Progenitor cell of endocrine pancreas (in vitro differentiated cells): ENCODE measurements at regions not wholly inside any gene's neighbourhood (a gene's known extent, or its start where the extent isn't known, plus 50 kb on each side); places are given as distances from the start of the nearest gene placed in this dataset.

ENCODE experiments used
- DNase-seq: peaks from one replicate; pipeline ENCODE4 v3.0.0; 2021; ENCODE audit warnings: low spot score; ENCODE audit not compliant: unreplicated experiment
- H3K27ac Mint-ChIP-seq: 2 replicates; pipeline ENCODE4 v1.8.0; 2021; ENCODE audit warnings: mild to moderate bottlenecking, moderate library complexity, mixed read lengths
- H3K27me3 Mint-ChIP-seq: 2 replicates; pipeline ENCODE4 v1.8.0; 2021; ENCODE audit warnings: mixed read lengths
- H3K36me3 Mint-ChIP-seq: 2 replicates; pipeline ENCODE4 v1.8.0; 2022; ENCODE audit warnings: mixed read lengths; ENCODE audit not compliant: insufficient read depth
- H3K4me1 Mint-ChIP-seq: 2 replicates; pipeline ENCODE4 v1.8.0; 2021; ENCODE audit warnings: low read depth, mixed read lengths
- H3K4me3 Mint-ChIP-seq: 2 replicates; pipeline ENCODE4 v1.8.0; 2021; ENCODE audit warnings: low read depth, mild to moderate bottlenecking, moderate library complexity, mixed read lengths
- H3K9me3 Mint-ChIP-seq: 2 replicates; pipeline ENCODE4 v1.8.0; 2021; ENCODE audit warnings: low read depth, mixed read lengths
- TF ChIP-seq, protein P1 (sequence below): fragments of 200-600 bp; sonication (generic); IDR thresholded peaks from one replicate; pipeline ENCODE4 v1.5.0; 2021; ENCODE audit warnings: antibody characterized with exemption, mild to moderate bottlenecking; ENCODE audit not compliant: unreplicated experiment

DNA sequence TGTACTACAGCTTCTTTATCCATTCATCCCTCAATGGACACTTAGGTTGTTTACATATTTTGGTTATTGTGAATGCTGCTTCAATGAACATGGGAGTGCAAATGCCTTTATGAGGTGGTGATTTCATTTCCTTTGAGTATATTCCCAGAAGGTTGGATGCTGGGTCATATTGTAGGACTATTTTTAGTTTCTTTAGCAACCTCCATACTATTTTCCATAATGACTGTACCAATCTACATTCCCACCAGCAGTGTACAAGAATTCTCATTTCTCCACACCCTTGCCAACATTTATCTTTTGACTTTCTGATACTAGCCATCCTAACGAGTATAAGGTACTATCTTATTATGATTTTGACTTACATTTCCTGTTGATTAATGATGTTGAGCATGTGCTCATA lies 269.0 kb downstream of the C6orf118 start:
- DNase-seq, result no peak
- TF ChIP-seq, protein P1, sequence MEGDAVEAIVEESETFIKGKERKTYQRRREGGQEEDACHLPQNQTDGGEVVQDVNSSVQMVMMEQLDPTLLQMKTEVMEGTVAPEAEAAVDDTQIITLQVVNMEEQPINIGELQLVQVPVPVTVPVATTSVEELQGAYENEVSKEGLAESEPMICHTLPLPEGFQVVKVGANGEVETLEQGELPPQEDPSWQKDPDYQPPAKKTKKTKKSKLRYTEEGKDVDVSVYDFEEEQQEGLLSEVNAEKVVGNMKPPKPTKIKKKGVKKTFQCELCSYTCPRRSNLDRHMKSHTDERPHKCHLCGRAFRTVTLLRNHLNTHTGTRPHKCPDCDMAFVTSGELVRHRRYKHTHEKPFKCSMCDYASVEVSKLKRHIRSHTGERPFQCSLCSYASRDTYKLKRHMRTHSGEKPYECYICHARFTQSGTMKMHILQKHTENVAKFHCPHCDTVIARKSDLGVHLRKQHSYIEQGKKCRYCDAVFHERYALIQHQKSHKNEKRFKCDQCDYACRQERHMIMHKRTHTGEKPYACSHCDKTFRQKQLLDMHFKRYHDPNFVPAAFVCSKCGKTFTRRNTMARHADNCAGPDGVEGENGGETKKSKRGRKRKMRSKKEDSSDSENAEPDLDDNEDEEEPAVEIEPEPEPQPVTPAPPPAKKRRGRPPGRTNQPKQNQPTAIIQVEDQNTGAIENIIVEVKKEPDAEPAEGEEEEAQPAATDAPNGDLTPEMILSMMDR, result no peak
- Mint-ChIP-seq H3K27me3 (no peaks in the 10 kb centered on the region), H3K4me3 (no peak overlapping the region), H3K4me1 (peaks cover 1% of the 10 kb centered on the region), H3K36me3 (no peaks in the 10 kb centered on the region), H3K27ac (no peak overlapping the region), H3K9me3 (peaks cover 24% of the 10 kb centered on the region)

DNA sequence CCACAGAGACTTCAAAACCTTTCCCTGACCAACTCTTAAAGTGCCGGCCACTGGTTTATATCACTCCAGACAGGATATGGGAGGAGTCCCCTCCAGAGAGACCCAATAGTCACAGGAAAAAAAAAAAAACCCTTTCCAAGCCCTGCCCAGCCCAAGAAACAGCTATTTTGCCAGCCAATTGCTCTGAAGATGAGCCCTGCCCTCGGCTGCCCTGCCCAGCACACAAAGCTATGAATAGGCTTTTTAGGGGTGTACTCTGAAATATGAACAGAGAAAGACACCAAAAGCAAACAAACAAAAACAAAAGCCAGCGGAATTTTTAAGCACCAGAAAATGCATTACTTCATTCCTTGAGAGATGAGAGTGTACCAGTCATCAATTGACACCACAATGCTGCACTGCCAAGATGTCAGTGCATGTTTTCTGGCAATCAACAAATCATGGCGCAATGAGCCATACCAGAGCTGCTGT lies 275.1 kb downstream of the C6orf118 start:
- Mint-ChIP-seq H3K36me3 (no peaks in the 10 kb centered on the region), H3K27me3 (no peaks in the 10 kb centered on the region), H3K9me3 (peaks cover 14% of the 10 kb centered on the region), H3K4me3 (no peak overlapping the region), H3K27ac (no peak overlapping the region), H3K4me1 (peaks cover 1% of the 10 kb centered on the region)
- DNase-seq, result no peak
- TF ChIP-seq, protein P1, result no peak

GRCh38 chr6:165031502-165031901 lies 277.9 kb downstream of the C6orf118 start:
- no peaks in the 10 kb centered on the region for H3K36me3 Mint-ChIP-seq
- peaks cover 2% of the 10 kb centered on the region for H3K27me3 Mint-ChIP-seq
- H3K9me3 Mint-ChIP-seq, result peaks cover 3% of the 10 kb centered on the region
- H3K4me3 Mint-ChIP-seq, result no peak overlapping the region
- TF ChIP-seq, protein P1, result no peak
- no peak overlapping the region for H3K27ac Mint-ChIP-seq
- no peak for DNase-seq
- H3K4me1 Mint-ChIP-seq, result no peaks in the 10 kb centered on the region

DNA sequence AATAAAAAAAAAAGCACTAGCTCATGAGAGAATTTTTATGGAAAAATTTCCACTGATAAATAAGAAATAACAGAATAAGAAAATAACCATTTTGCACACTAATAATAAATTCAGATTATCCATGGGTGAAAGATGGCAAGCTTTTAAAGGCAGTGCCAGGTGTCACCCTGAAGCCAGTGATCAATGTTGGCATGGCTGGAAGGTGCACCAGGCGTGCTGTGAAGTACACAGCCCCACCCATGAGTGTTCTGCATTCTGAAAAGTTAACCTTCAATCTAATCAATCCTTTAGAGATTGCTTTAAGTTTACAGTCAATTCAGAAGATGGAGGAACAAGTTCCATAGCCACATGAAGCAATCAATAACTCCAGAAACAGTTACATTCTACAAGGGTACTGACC lies 284.4 kb downstream of the C6orf118 start:
- Mint-ChIP-seq H3K9me3 (peaks cover 3% of the 10 kb centered on the region), H3K4me3 (no peak overlapping the region), H3K27ac (no peak overlapping the region), H3K4me1 (no peaks in the 10 kb centered on the region), H3K36me3 (no peaks in the 10 kb centered on the region), H3K27me3 (peaks cover 2% of the 10 kb centered on the region)
- TF ChIP-seq, protein P1, result no peak
- no peak for DNase-seq

- Mint-ChIP-seq H3K27me3 (peaks cover 3% of the 10 kb centered on the region), H3K36me3 (no peaks in the 10 kb centered on the region), H3K4me1 (no peaks in the 10 kb centered on the region), H3K9me3 (peaks cover 6% of the 10 kb centered on the region), H3K27ac (no peak overlapping the region), H3K4me3 (no peak overlapping the region)
- TF ChIP-seq, protein P1, result no peak
- no peak for DNase-seq
Measured at GRCh38 chr6:165019681-165020080, 289.7 kb downstream of the C6orf118 start.
